Neural crest cell (in vitro differentiated cells): ENCODE measurements at regions not wholly inside any gene's neighbourhood (a gene's known extent, or its start where the extent isn't known, plus 50 kb on each side); places are given as distances from the start of the nearest gene placed in this dataset.

ENCODE experiments used
- DNase-seq: peaks from one replicate; pipeline ENCODE4 v3.0.0; 2021; ENCODE audit warnings: low read depth, mixed read lengths, low spot score
- H3K27ac Mint-ChIP-seq: one replicate; pipeline ENCODE4 v1.8.0; 2021; ENCODE audit warnings: mild to moderate bottlenecking, mixed read lengths; ENCODE audit not compliant: unreplicated experiment
- H3K27me3 Mint-ChIP-seq: 2 replicates; pipeline ENCODE4 v1.8.0; 2021; ENCODE audit warnings: low read depth, mild to moderate bottlenecking, mixed read lengths
- H3K36me3 Mint-ChIP-seq: 2 replicates; pipeline ENCODE4 v1.8.0; 2021; ENCODE audit warnings: low read depth, mild to moderate bottlenecking, mixed read lengths
- H3K4me1 Mint-ChIP-seq: 2 replicates; pipeline ENCODE4 v1.8.0; 2021; ENCODE audit warnings: mixed read lengths
- H3K4me3 Mint-ChIP-seq: one replicate; pipeline ENCODE4 v1.8.0; 2021; ENCODE audit warnings: mild to moderate bottlenecking, mixed read lengths
- H3K9me3 Mint-ChIP-seq: 2 replicates; pipeline ENCODE4 v1.8.0; 2021; ENCODE audit warnings: mixed read lengths
- CTCF ChIP-seq: fragments of 200-600 bp; sonication (generic); conservative IDR thresholded peaks from 2 replicates; pipeline ENCODE4 v1.5.0; 2021; ENCODE audit warnings: antibody characterized with exemption, mild to moderate bottlenecking

- H3K36me3 Mint-ChIP-seq: no peaks in the 10 kb centered on the region
- H3K9me3 Mint-ChIP-seq: no peaks in the 10 kb centered on the region
- DNase-seq: no peak
- H3K4me3 Mint-ChIP-seq: no peak overlapping the region
- H3K27me3 Mint-ChIP-seq: no peaks in the 10 kb centered on the region
- H3K27ac Mint-ChIP-seq: no peak overlapping the region
- H3K4me1 Mint-ChIP-seq: no peaks in the 10 kb centered on the region
- no peak for TF ChIP-seq CTCF
Observed at GRCh38 chr18:61256291-61256690, 76.9 kb upstream of the CDH20 start.

- no peak for DNase-seq
- H3K9me3 Mint-ChIP-seq: peaks cover 5% of the 10 kb centered on the region
- TF ChIP-seq CTCF: no peak
- no peaks in the 10 kb centered on the region for H3K36me3 Mint-ChIP-seq
- no peak overlapping the region for H3K4me3 Mint-ChIP-seq
- no peaks in the 10 kb centered on the region for H3K27me3 Mint-ChIP-seq
- no peaks in the 10 kb centered on the region for H3K4me1 Mint-ChIP-seq
- no peak overlapping the region for H3K27ac Mint-ChIP-seq
Observed at GRCh38 chr18:61261870-61262269, 71.4 kb upstream of the CDH20 start.

- H3K27me3 Mint-ChIP-seq: no peaks in the 10 kb centered on the region
- H3K36me3 Mint-ChIP-seq: no peaks in the 10 kb centered on the region
- TF ChIP-seq CTCF: no peak
- no peak for DNase-seq
- H3K4me3 Mint-ChIP-seq: no peak overlapping the region
- peaks cover 4% of the 10 kb centered on the region for H3K4me1 Mint-ChIP-seq
- no peaks in the 10 kb centered on the region for H3K9me3 Mint-ChIP-seq
- no peak overlapping the region for H3K27ac Mint-ChIP-seq
Observed at GRCh38 chr18:61272793-61273192, 60.4 kb upstream of the CDH20 start.

- Mint-ChIP-seq H3K4me3 (no peak overlapping the region), H3K9me3 (no peaks in the 10 kb centered on the region), H3K27ac (no peak overlapping the region), H3K4me1 (peaks cover 4% of the 10 kb centered on the region), H3K27me3 (no peaks in the 10 kb centered on the region), H3K36me3 (no peaks in the 10 kb centered on the region)
- DNase-seq: no peak
- no peak for TF ChIP-seq CTCF
Observed at GRCh38 chr18:61273533-61273932, 59.7 kb upstream of the CDH20 start.

GRCh38 chr18:61274416-61274960 is 58.7 kb upstream of the CDH20 start:
- peaks cover 4% of the 10 kb centered on the region for H3K4me1 Mint-ChIP-seq
- H3K4me3 Mint-ChIP-seq: no peak overlapping the region
- H3K27me3 Mint-ChIP-seq: no peaks in the 10 kb centered on the region

More at GRCh38 chr18:61274416-61274960, 58.7 kb upstream of the CDH20 start:
- DNase-seq: no peak
- Mint-ChIP-seq H3K9me3 (no peaks in the 10 kb centered on the region), H3K36me3 (no peaks in the 10 kb centered on the region), H3K27ac (no peak overlapping the region)
- no peak for TF ChIP-seq CTCF
